OCI-LY3 (cell line): ENCODE measurements at regions not wholly inside any gene's neighbourhood (a gene's known extent, or its start where the extent isn't known, plus 50 kb on each side); places are given as distances from the start of the nearest gene placed in this dataset.

Experiments used
- CTCF ChIP-seq: fragments of 200-600, 300-600 bp; sonication (generic); IDR thresholded peaks from 2 replicates; pipeline ENCODE4 v1.5.1; 2014; ENCODE audit warnings: antibody characterized with exemption, low read length, low read depth
- EZH2phosphoT487 ChIP-seq: fragments of 200-600 bp; shearing (Covaris generic); IDR thresholded peaks from 2 replicates; pipeline ENCODE4 v1.6.1; 2018; ENCODE audit warnings: antibody characterized with exemption, mixed run types, low read depth

DNA sequence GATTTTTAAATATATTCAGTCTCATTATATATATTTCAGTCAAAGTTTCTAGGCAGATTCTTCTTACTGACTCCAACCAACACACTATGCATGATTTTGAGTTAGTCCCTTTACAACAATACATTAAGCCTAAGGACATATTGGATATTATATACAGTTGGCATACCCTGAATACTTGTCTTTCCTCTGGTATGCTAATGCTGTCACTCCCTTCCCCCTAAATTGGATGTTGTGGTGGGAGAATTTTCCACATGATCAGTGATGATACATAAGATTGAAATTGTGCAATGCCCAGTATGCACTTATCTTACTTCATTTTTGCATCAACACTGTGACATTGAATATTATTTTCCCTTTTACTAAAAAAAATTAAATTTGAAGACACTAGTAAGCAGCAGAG, 935.2 kb downstream of the PCDH7 start:
- TF ChIP-seq CTCF (no peak), EZH2phosphoT487 (no peak)
